Upper lobe of left lung (tissue), 6 donors: ENCODE measurements at regions not wholly inside any gene's neighbourhood (a gene's known extent, or its start where the extent isn't known, plus 50 kb on each side); places are given as distances from the start of the nearest gene placed in this dataset.

ENCODE experiments used
- ATAC-seq, 2 donors: fragments of 200-7000 bp; cut with Tn5 transposase; one replicate each; pipeline ENCODE4 v1.9.1; 2022; ENCODE audit warnings: mild to moderate bottlenecking in 2 of 2, moderate library complexity in 2 of 2; ENCODE audit not compliant: low FRiP score in 2 of 2
- DNase-seq, 2 donors: peaks; one replicate each; pipeline ENCODE4 v3.0.0-alpha.2; 2019 to 2020
- H3K27ac ChIP-seq, 4 donors: fragments of 200-600 bp; sonication (generic); one replicate each; pipeline ENCODE4 v1.5.1; 2016 to 2019
- H3K27me3 ChIP-seq, 4 donors: fragments of 200-600 bp; sonication (generic); one replicate each; pipeline ENCODE4 v1.5.1; 2017 to 2019
- H3K36me3 ChIP-seq, 4 donors: fragments of 200-600 bp; sonication (generic); one replicate each; pipeline ENCODE4 v1.5.1; 2016 to 2019
- H3K4me1 ChIP-seq, 4 donors: fragments of 200-600 bp; sonication (generic); one replicate each; pipeline ENCODE4 v1.5.1; 2018 to 2019
- H3K4me3 ChIP-seq, 4 donors: fragments of 200-600 bp; sonication (generic); one replicate each; pipeline ENCODE4 v1.5.1; 2017 to 2019; ENCODE audit warnings: mild to moderate bottlenecking in 2 of 4, moderate library complexity in 1 of 4
- H3K9me3 ChIP-seq, 4 donors: fragments of 200-600 bp; sonication (generic); one replicate each; pipeline ENCODE4 v1.5.1; 2018 to 2019
- EP300 ChIP-seq, 4 donors: sonication (generic); formaldehyde crosslinking; IDR thresholded peaks; one replicate each; pipeline ENCODE4 v1.5.1; 2017; ENCODE audit warnings: antibody characterized with exemption in 4 of 4, control low read depth in 2 of 4
- POLR2A ChIP-seq, 4 donors: fragments of 450-650 bp; IDR thresholded peaks; one replicate each; pipeline ENCODE4 v1.5.1; 2016 to 2017; ENCODE audit warnings: antibody characterized with exemption in 4 of 4, mild to moderate bottlenecking in 2 of 4
- POLR2AphosphoS5 ChIP-seq, 2 donors: sonication (generic); formaldehyde crosslinking; IDR thresholded peaks; one replicate each; pipeline ENCODE4 v1.5.1; 2017; ENCODE audit warnings: antibody characterized with exemption in 2 of 2
- WGBS, 2 donors: methylation state at CpG; one replicate each; pipeline ENCODE4 v1.1.5; 2017 to 2018; 5-methylcytosine and 5-hydroxymethylcytosine counted together
- TF ChIP-seq, protein P1 (sequence below), 6 experiments: fragments of 450-650 bp in 4 of 6; fragments of 200-600 bp in 2 of 6; sonication (generic) in 2 of 6; IDR thresholded peaks; one replicate each; pipeline ENCODE4 v1.5.1; 2016 to 2019; ENCODE audit warnings: antibody characterized with exemption in 6 of 6
- donor health status: DM: no; HTN: no; CAD: no; lungs with moderate emphysema.
- donor health status: DM: no; HTN: yes; CAD: no; lungs with severe emphysema.

DNA sequence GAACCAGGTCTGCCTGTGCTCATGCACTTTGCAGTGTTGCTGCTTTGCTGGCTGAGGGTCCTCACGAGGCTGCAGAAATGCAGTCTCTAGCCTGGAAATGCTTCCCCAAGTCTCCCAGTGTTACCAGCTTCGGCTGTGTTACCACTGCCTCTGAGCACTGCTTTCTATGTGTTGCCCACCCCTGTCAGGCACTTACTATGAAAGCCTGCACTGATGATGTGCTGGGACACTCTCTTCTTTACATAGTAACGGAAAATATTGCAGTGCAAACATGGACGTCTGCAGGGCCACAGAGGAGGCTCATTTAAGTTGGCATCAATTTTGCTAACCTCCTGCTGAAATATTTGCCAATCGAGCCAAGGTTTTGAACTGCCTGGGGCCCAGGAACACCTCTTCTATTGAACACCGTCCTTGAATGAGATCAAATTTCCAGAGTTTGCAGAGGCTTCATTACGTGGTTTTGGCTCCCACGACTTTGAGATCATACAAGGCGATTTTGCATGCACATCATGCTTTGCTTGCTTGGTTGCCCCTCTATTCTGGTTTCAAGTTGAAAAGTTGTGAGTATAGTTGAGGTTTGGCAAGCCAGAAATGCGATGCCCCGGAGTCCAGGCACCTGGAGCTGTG lies 404.7 kb upstream of the PODXL start:
- H3K27me3 ChIP-seq, result no peaks in the 10 kb centered on the region
- DNase-seq (no peak), ATAC-seq (no peak)
- no peaks in the 10 kb centered on the region for H3K9me3 ChIP-seq
- H3K4me3 ChIP-seq, result no peak overlapping the region
- H3K4me1 ChIP-seq, result no peaks in the 10 kb centered on the region
- H3K36me3 ChIP-seq, result no peaks in the 10 kb centered on the region
- TF ChIP-seq POLR2A (IDR thresholded peaks at IDR 0.05) (no peak), POLR2AphosphoS5 (IDR thresholded peaks at IDR 0.05) (no peak), EP300 (IDR thresholded peaks at IDR 0.05) (no peak)
- TF ChIP-seq, protein P1, sequence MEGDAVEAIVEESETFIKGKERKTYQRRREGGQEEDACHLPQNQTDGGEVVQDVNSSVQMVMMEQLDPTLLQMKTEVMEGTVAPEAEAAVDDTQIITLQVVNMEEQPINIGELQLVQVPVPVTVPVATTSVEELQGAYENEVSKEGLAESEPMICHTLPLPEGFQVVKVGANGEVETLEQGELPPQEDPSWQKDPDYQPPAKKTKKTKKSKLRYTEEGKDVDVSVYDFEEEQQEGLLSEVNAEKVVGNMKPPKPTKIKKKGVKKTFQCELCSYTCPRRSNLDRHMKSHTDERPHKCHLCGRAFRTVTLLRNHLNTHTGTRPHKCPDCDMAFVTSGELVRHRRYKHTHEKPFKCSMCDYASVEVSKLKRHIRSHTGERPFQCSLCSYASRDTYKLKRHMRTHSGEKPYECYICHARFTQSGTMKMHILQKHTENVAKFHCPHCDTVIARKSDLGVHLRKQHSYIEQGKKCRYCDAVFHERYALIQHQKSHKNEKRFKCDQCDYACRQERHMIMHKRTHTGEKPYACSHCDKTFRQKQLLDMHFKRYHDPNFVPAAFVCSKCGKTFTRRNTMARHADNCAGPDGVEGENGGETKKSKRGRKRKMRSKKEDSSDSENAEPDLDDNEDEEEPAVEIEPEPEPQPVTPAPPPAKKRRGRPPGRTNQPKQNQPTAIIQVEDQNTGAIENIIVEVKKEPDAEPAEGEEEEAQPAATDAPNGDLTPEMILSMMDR (IDR thresholded peaks at IDR 0.05), result no peak
- H3K27ac ChIP-seq, result no peak overlapping the region
- 65 to 66% methylated on average over 8 to 11 of the region's 11 CpGs for WGBS, 2 donors

DNA sequence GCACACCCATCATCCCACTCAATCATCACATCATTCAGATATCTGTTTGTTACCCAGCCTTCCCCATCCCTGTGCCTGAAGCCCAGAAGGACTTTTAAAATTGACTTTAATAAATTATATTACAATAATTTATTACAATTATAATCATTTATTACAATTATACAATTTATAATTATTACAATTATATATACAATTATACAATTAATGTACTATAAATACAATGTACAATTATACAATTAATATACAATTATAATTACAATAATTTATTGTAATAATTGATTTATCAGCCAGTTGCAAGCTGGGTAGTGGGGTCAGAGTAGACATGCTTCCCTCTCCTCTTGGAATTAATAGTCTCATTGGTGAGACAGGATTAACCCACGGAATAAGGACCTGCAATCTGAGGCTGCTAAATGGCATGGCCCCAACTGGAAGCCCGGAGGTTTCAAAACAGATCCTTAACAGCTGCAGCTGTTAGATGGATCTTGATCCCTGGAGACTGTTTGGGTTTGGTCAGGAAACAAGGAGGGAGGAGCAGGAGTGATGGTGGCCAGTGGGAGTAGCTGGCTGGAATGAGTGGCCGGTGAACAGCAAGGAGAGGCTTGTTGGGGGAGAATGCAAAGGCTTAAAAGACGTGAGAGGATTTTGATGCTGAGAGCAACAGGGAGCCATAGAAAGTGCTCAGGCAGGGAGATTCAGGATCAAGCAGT lies 402.8 kb upstream of the PODXL start:
- Histone ChIP-seq H3K9me3 (no peaks in the 10 kb centered on the region), H3K27ac (no peak overlapping the region), H3K4me1 (no peaks in the 10 kb centered on the region), H3K27me3 (no peaks in the 10 kb centered on the region), H3K4me3 (no peak overlapping the region), H3K36me3 (no peaks in the 10 kb centered on the region)
- ATAC-seq (peak in 1 of 2 donors; percentile 75), DNase-seq (no peak)
- TF ChIP-seq EP300 (IDR thresholded peaks at IDR 0.05) (no peak), POLR2A (IDR thresholded peaks at IDR 0.05) (no peak), POLR2AphosphoS5 (IDR thresholded peaks at IDR 0.05) (no peak)
- TF ChIP-seq, protein P1 (IDR thresholded peaks at IDR 0.05), result no peak
- WGBS, 2 donors, result 39 to 40% methylated on average over 4 of the region's 4 CpGs

DNA sequence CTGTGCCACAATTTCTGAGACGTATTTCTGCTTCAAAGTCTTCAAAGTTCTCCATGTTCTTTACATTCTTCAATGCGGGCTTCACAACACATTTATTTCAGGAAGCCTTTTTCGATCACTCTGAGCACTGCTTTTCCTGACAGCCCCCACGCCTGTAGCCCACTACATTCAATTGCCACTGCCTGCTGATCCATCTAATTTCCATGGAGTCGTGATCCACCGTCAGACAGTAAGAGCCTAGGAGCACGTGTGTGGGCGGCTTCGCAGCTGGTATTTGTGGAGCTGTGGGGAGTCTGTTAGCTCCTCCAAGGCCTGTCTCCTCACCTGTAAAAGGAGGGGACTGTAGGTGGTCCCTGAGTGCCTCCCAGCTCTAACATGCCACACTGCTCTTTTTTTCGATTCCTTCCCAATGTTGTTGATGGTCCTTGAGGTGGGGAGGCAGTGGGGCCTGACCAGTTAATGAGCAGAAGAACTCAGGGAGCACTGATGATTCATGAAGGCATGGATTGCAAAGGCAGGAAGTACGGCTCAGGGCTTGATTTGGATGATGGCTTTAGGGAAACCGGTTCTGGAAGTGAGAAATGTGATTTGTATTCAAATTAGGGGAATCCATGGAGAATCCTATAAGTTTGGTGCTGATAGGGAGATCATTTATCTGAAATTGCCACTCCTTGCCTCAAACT lies 401.1 kb upstream of the PODXL start:
- H3K27me3 ChIP-seq, result no peaks in the 10 kb centered on the region
- no peaks in the 10 kb centered on the region for H3K36me3 ChIP-seq
- H3K4me3 ChIP-seq, result no peak overlapping the region
- TF ChIP-seq, protein P1 (IDR thresholded peaks at IDR 0.05), result no peak
- TF ChIP-seq POLR2AphosphoS5 (IDR thresholded peaks at IDR 0.05) (no peak), POLR2A (IDR thresholded peaks at IDR 0.05) (no peak), EP300 (IDR thresholded peaks at IDR 0.05) (no peak)
- H3K27ac ChIP-seq, result no peak overlapping the region
- H3K4me1 ChIP-seq, result no peaks in the 10 kb centered on the region
- WGBS, 2 donors, result 73 to 78% methylated on average over 12 of the region's 12 CpGs
- DNase-seq (no peak), ATAC-seq (no peak)
- H3K9me3 ChIP-seq, result no peaks in the 10 kb centered on the region

GRCh38 chr7:131956864-131957263 lies 400.4 kb upstream of the PODXL start:
- no peak for DNase-seq
- Histone ChIP-seq H3K9me3 (no peaks in the 10 kb centered on the region), H3K27me3 (no peaks in the 10 kb centered on the region), H3K36me3 (no peaks in the 10 kb centered on the region), H3K4me3 (no peak overlapping the region), H3K27ac (no peak overlapping the region), H3K4me1 (no peaks in the 10 kb centered on the region)
- no peak for ATAC-seq
- TF ChIP-seq POLR2AphosphoS5 (IDR thresholded peaks at IDR 0.05) (no peak), EP300 (IDR thresholded peaks at IDR 0.05) (no peak), POLR2A (IDR thresholded peaks at IDR 0.05) (no peak)
- TF ChIP-seq, protein P1 (IDR thresholded peaks at IDR 0.05), result no peak
- WGBS, 2 donors, result 75% methylated on average over 1 of the region's 1 CpG
